Endodermal cell (in vitro differentiated cells): ENCODE measurements at regions not wholly inside any gene's neighbourhood (a gene's known extent, or its start where the extent isn't known, plus 50 kb on each side); places are given as distances from the start of the nearest gene placed in this dataset.

Experiments
- DNase-seq: peaks from one replicate; pipeline ENCODE4 v3.0.0-alpha.2; 2017
- H3K27ac ChIP-seq: 2 replicates; pipeline ENCODE4 v1.5.1; 2013; ENCODE audit warnings: mild to moderate bottlenecking, low read depth, low read length, moderate library complexity
- H3K27me3 ChIP-seq: 2 replicates; pipeline ENCODE4 v1.6.1; 2013; ENCODE audit warnings: mild to moderate bottlenecking, low read length, moderate library complexity; ENCODE audit not compliant: insufficient read depth, control insufficient read depth, poor library complexity, severe bottlenecking
- H3K36me3 ChIP-seq: 2 replicates; pipeline ENCODE4 v1.7.0; 2013; ENCODE audit warnings: mild to moderate bottlenecking, low read length, moderate library complexity; ENCODE audit not compliant: control insufficient read depth, insufficient read depth
- H3K4me1 ChIP-seq: one replicate; pipeline ENCODE4 v1.7.0; 2013; ENCODE audit warnings: low read length; ENCODE audit not compliant: control insufficient read depth, insufficient read depth
- H3K4me3 ChIP-seq: 2 replicates; pipeline ENCODE4 v1.5.1; 2013; ENCODE audit warnings: mild to moderate bottlenecking, low read length, moderate library complexity
- H3K9ac ChIP-seq: 2 replicates; pipeline ENCODE4 v1.6.1; 2013; ENCODE audit warnings: mild to moderate bottlenecking, low read length, moderate library complexity; ENCODE audit not compliant: poor library complexity, severe bottlenecking; ENCODE audit errors: extremely low read depth
- H3K9me3 ChIP-seq: 2 replicates; pipeline ENCODE4 v1.6.1; 2013; ENCODE audit warnings: mild to moderate bottlenecking, low read length, moderate library complexity; ENCODE audit not compliant: control insufficient read depth
- H3K27ac Mint-ChIP-seq: 2 replicates; pipeline ENCODE4 v1.8.0; 2020; ENCODE audit warnings: mixed read lengths
- H3K27me3 Mint-ChIP-seq: 2 replicates; pipeline ENCODE4 v1.8.0; 2021; ENCODE audit warnings: mild to moderate bottlenecking, mixed read lengths; ENCODE audit not compliant: insufficient read depth
- H3K36me3 Mint-ChIP-seq: 2 replicates; pipeline ENCODE4 v1.8.0; 2020; ENCODE audit warnings: low read depth, mixed read lengths
- H3K4me1 Mint-ChIP-seq: 2 replicates; pipeline ENCODE4 v1.8.0; 2020; ENCODE audit warnings: mixed read lengths
- H3K4me3 Mint-ChIP-seq: 2 replicates; pipeline ENCODE4 v1.8.0; 2020; ENCODE audit warnings: mild to moderate bottlenecking, moderate library complexity, mixed read lengths
- H3K9me3 Mint-ChIP-seq: 2 replicates; pipeline ENCODE4 v1.8.0; 2020; ENCODE audit warnings: mild to moderate bottlenecking, mixed read lengths
- WGBS, 2 experiments: methylation state at CpG; one replicate each; pipeline versions ENCODE4 v1.1.5 to v1.1.7; 2013; ENCODE audit warnings: missing lambda C conversion rate in 2 of 2, mixed read lengths in 1 of 2; ENCODE audit not compliant: insufficient coverage in 1 of 2, insufficient read length in 1 of 2; 5-methylcytosine and 5-hydroxymethylcytosine counted together
- TF ChIP-seq, protein P1 (sequence below): fragments of 200-600 bp; sonication (generic); conservative IDR thresholded peaks from 2 replicates; pipeline ENCODE4 v1.5.0; 2021; ENCODE audit warnings: antibody characterized with exemption, mild to moderate bottlenecking

DNA sequence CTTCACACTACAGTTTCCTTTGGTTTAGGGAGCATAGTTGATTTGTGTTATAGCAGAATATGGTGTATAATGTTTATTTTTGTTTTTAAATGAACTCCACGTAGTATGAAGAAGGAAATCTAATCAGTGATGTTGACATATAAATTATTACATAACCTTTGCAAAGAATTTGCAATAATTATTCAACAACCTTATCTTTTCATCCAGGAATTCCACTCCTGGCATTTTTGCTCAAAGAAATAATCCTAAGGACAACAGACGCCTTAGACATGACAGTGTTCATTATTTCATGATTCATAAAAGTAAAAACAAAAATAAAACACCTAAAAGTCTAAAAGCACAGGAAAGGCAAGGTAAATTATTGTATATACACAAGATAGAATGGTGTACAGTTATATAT lies 229.2 kb downstream of the EPM2A start:
- Histone ChIP-seq H3K4me3 (no peak overlapping the region), H3K27me3 (no peaks in the 10 kb centered on the region), H3K4me1 (no peaks in the 10 kb centered on the region), H3K27ac (no peak overlapping the region), H3K9me3 (peaks cover 31% of the 10 kb centered on the region), H3K36me3 (no peaks in the 10 kb centered on the region), H3K9ac (no peak overlapping the region)
- WGBS, 2 experiments, result 42% methylated on average over 2 of the region's 2 CpGs; no CpG with 5 or more reads in 1 of the 2 experiments
- no peak for DNase-seq
- no peak overlapping the region for H3K4me3 Mint-ChIP-seq
- TF ChIP-seq, protein P1, sequence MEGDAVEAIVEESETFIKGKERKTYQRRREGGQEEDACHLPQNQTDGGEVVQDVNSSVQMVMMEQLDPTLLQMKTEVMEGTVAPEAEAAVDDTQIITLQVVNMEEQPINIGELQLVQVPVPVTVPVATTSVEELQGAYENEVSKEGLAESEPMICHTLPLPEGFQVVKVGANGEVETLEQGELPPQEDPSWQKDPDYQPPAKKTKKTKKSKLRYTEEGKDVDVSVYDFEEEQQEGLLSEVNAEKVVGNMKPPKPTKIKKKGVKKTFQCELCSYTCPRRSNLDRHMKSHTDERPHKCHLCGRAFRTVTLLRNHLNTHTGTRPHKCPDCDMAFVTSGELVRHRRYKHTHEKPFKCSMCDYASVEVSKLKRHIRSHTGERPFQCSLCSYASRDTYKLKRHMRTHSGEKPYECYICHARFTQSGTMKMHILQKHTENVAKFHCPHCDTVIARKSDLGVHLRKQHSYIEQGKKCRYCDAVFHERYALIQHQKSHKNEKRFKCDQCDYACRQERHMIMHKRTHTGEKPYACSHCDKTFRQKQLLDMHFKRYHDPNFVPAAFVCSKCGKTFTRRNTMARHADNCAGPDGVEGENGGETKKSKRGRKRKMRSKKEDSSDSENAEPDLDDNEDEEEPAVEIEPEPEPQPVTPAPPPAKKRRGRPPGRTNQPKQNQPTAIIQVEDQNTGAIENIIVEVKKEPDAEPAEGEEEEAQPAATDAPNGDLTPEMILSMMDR, result no peak
- peaks cover 34% of the 10 kb centered on the region for H3K9me3 Mint-ChIP-seq
- peaks cover 8% of the 10 kb centered on the region for H3K36me3 Mint-ChIP-seq
- H3K27ac Mint-ChIP-seq, result no peak overlapping the region
- H3K27me3 Mint-ChIP-seq, result no peaks in the 10 kb centered on the region
- no peaks in the 10 kb centered on the region for H3K4me1 Mint-ChIP-seq

DNA sequence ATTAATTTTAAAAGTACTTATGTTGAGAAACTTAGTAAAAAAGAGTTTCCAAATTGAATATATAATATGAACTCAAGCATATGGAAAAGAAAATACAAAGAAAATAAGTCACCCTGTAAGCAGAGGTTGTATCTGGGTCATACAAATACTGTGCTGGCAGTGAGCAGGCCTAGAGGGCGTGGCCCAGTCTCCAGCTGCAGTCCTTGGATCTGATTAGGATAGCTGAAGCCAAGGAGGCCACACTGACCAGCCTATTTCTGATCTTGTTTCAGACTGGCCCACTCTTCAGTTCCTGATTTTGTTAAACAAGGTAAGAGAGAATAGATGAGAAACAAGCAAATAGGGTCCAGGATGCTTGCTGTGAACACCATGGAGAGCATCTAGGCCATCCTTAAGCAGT lies 228.8 kb downstream of the EPM2A start:
- Histone ChIP-seq H3K4me1 (no peaks in the 10 kb centered on the region), H3K9me3 (peaks cover 31% of the 10 kb centered on the region), H3K36me3 (no peaks in the 10 kb centered on the region), H3K27me3 (no peaks in the 10 kb centered on the region), H3K27ac (no peak overlapping the region), H3K4me3 (no peak overlapping the region), H3K9ac (no peak overlapping the region)
- WGBS, 2 experiments, result 88 to 100% methylated on average over 1 of the region's 1 CpG
- peaks cover 8% of the 10 kb centered on the region for H3K36me3 Mint-ChIP-seq
- no peaks in the 10 kb centered on the region for H3K27me3 Mint-ChIP-seq
- TF ChIP-seq, protein P1, result no peak
- DNase-seq, result no peak
- no peak overlapping the region for H3K4me3 Mint-ChIP-seq
- peaks cover 34% of the 10 kb centered on the region for H3K9me3 Mint-ChIP-seq
- H3K27ac Mint-ChIP-seq, result no peak overlapping the region
- no peaks in the 10 kb centered on the region for H3K4me1 Mint-ChIP-seq

- H3K27ac Mint-ChIP-seq, result no peak overlapping the region
- H3K9me3 Mint-ChIP-seq, result peaks cover 34% of the 10 kb centered on the region
- H3K4me3 ChIP-seq, result no peak overlapping the region
- H3K9me3 ChIP-seq, result peaks cover 31% of the 10 kb centered on the region
- no peaks in the 10 kb centered on the region for H3K4me1 Mint-ChIP-seq
- H3K27me3 Mint-ChIP-seq, result no peaks in the 10 kb centered on the region
- TF ChIP-seq, protein P1, result no peak
- no peaks in the 10 kb centered on the region for H3K27me3 ChIP-seq
- H3K36me3 ChIP-seq, result no peaks in the 10 kb centered on the region
- H3K36me3 Mint-ChIP-seq, result peaks cover 8% of the 10 kb centered on the region
- H3K4me3 Mint-ChIP-seq, result no peak overlapping the region
- 95 to 100% methylated on average over 1 to 2 of the region's 2 CpGs for WGBS, 2 experiments
- no peaks in the 10 kb centered on the region for H3K4me1 ChIP-seq
- no peak overlapping the region for H3K9ac ChIP-seq
- DNase-seq, result no peak
- no peak overlapping the region for H3K27ac ChIP-seq
Measured at GRCh38 chr6:145507239-145507638, 228.1 kb downstream of the EPM2A start.
